ENCODE measurements at regions not wholly inside any gene's neighbourhood (a gene's known extent, or its start where the extent isn't known, plus 50 kb on each side); places are given as distances from the start of the nearest gene placed in this dataset.
"Not testable (repeated sequence)": the region's sequence is repeated elsewhere in the genome, so short reads cannot be mapped to it uniquely, and the experiment has no call there.

DNA sequence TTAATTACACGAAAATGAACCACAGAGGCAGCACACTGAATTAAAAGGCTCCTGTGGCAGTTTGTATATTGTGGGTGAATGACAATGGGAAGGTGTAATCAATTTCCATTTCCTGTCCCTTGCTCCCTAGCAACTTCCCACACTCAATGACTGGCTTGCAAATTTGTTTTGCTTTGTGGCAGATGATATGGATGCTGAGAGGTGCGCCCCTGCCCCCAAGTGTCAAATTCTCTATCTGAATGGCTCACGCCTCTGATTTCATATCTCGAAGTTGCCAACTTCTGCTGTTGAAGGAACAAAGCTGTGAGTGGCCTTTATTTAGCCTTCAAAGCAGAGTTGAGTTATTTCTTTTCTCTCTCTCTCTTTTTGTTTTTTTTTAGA lies 86.0 kb downstream of the FOXD2 start:
- DNase-seq = peak; percentile 76

- no peak for DNase-seq
Observed at GRCh38 chr1:47524272-47524671, 86.4 kb downstream of the FOXD2 start.

- DNase-seq = peak; percentile 63
Observed at GRCh38 chr1:47527653-47528272, 89.9 kb downstream of the FOXD2 start.

DNA sequence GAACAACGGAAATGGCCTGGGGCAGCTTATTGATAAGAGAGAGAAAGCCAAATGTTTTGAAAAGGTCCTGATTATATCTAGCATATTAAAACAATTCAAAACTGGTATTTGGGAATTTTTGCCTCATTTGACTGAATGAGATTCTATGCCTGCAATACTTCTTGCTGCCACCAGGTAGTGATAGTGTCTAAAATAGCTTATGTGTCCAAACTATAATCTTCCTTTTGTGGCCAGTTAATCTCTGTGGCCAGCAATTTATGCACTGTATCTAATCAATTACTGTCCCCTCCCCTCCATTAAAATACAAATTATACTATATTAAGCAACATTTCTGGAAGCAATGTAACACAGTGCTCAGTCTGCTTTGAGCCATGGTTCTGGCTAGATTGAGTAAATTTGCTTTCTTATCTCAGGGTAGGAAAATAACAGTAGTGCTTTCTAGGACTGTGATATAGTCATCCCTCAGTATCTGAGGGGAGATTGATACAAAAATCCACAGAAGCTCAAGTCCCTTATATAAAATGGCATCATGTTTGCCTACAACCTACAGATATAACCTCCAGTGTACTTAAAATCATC lies 91.8 kb downstream of the FOXD2 start:
- no peak for DNase-seq

DNA sequence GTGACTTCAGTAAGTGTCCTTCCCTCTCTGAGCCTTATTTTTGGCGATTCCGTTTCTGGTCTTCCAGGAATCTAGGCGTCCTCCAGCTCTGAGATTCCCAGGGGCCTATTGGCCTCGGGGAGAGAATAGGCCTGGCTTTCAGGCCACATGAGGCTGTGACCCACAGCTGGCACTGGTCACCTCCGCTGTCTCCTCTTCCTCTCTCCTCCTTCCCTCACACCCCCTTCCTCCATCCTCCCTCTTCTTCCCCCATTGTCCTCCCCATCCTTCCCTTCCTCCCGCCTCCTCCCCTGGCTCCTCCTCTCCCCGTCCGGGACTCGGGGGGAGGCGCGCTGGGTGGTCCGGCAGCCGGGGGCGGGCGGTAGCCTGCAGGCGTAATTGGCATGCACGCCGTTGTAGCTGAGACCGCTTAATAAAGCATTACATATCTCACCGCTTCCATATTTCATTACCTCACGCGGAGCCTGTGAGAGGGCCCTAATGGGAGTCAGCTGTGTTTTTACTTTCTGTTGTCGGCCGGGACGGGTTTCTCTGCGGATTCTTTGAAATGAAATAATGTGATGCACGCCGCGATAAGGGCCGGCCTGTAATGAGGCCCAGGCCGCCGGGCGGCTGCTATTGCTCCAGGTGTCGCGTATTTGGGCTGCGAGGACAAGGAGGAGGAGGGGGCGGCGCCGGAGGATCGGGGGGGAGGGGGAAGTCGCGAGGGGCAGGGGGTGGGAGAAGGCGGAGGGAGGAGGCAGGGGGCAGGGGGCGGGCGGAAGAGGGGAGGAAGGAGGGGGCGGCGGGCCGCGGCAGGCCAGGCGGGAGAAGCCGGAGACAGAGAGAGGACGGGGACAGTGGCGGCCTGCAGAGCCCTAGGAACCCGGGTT lies 95.3 kb downstream of the FOXD2 start:
- DNase-seq = no peak

GRCh38 chr1:47533793-47534328 lies 96.0 kb downstream of the FOXD2 start:
- no peak for DNase-seq

- DNase-seq = no peak
Observed at GRCh38 chr1:47534436-47534835, 96.6 kb downstream of the FOXD2 start.

- DNase-seq = no peak
Observed at GRCh38 chr1:47536646-47537118, 98.8 kb downstream of the FOXD2 start.

GRCh38 chr1:47537268-47537667 lies 99.4 kb downstream of the FOXD2 start:
- no peak for DNase-seq

- DNase-seq = no peak
Observed at GRCh38 chr1:47537966-47538365, 100.1 kb downstream of the FOXD2 start.

DNA sequence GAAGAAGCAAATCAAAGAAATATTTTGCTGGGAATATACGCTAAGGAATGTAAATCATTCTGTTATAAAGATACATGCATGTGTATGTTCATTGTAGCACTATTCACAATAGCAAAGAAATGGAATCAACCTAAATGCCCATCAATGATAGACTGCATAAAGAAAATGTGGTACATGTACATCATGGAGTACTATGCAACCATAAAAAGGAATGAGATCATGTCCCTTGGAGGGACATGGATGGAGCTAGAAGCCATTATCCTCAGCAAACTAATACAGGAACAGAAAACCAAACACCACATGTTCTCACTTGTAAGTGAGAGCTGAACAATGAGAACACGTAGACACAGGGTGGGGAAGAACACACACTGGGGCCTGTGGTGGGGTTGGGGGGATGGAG lies 100.7 kb downstream of the FOXD2 start:
- DNase-seq = not testable (repeated sequence)

DNA sequence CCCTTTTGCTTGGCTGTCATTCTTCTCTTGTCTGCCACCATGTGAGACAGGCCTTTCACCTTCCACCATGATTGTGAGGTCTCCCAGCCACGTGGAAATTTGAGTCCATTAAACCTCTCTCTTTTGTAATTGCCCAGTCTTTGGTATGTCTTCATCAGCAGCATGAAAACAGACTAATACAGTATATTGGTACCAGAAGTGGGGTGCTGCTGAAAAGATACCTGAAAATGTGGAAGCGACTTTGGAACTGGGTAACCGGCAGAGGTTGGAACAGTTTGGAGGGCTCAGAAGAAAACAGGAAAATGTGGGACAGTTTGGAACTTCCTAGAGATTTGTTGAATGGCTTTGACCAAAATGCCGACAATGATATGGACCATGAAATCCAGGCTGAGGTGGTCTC lies 103.9 kb downstream of the FOXD2 start:
- not testable (repeated sequence) for DNase-seq

DNA sequence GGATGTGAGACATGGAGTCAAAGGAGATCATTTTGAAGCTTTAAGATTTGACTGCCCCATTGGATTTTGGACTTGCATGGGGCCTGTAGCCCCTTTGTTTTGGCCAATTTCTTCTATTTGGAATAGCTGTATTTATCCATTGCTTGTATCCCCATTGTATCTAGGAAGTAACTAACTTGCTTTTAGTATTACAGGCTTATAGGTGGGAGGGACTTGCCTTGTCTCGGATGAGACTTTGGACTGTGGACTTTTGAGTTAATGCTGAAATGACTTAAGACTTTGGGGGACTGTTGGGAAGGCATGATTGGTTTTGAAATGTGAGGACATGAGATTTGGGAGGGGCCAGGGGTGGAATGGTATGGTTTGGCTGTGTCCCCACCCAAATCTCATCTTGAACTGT lies 105.2 kb downstream of the FOXD2 start:
- not testable (repeated sequence) for DNase-seq

GRCh38 chr1:47545912-47546483 lies 108.2 kb downstream of the FOXD2 start:
- no peak for DNase-seq

DNA sequence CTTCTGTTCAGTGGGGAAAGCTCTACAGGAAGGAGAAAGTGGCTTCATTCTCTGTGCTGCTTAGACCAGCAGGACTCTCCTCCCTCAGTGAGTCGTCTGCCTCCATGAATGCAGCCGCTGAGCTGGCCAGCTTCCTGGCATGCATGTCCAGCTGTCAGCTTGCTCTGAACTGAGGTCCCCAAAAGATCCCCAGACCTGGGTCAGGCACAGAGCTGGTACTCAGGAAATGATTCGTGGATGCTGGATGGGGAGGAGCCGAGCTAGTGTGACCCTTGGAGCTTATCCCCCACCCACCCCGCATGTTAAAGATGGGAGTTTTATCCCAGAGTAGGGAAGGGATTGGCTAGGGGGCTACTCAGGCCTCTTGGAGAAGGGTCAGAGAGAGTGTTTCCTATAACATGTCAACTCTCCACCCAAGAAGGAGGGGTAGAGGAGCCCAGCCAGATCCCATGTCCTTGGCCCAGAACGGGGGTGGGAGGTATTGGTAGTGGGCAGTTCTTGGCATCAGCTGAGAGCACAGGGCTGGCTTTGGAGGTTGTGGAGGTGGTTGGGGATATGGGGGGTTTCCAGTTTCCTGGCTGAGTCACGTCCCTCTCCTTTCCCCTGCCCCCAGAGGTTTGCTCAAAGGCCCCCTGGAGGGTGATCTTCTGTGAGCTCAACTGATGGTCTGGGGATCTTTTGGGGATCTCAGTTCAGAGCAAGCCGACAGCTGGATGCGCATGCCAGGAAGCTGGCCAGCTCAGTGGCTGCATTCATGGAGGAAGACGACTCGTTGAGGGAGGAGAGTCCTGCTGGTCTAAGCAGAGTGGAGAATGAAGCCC lies 110.1 kb downstream of the FOXD2 start:
- no peak for DNase-seq

- DNase-seq = no peak
Observed at GRCh38 chr1:47548637-47549036, 110.8 kb downstream of the FOXD2 start.

- DNase-seq = no peak
Observed at GRCh38 chr1:47549532-47549931, 111.7 kb downstream of the FOXD2 start.

DNA sequence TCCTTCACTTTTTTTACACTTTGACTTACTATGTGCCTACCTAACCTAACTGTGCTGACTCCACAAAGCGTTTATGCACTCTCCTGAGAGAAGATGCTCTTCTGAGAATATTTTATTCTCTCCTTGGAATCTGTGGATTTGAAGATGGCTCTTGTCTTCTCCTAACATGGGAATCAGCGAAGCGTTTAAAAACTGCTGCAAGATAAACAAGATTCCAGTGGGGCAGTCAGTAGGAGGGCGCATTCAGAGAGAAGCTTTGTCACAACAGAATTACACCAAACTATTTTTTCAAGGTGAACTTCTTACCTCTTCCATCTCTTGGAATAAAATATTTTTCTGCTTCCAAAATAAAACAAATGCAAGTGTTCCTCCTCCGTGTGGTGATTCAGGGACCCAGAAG lies 113.1 kb downstream of the FOXD2 start:
- DNase-seq = no peak

DNA sequence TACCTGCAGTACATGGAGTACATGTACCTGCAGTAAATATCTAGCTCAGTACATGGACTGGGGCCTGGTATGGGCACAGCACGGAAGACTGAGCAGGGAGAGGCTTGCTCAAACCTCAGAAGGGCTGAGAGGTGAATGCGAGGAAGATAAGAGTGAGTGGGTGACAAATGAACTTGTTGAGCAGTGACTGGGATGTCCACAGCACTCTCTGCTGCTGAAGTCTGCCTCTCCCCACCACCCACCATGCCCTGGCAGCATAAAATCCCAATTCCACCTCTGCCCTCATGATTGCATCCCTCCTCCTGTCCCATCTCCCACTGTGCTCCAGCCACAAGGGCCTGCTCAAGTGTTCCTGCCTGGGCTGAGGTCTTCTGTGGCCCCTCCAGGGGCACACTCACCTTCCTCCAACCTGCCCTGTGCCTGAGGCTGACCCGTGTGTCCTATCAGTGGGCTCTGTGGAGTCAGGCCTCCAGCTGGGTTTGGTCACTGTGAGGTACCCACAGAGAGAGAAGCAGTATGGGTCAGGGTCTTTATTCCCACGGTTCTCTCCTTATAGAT lies 114.2 kb downstream of the FOXD2 start:
- no peak for DNase-seq

DNA sequence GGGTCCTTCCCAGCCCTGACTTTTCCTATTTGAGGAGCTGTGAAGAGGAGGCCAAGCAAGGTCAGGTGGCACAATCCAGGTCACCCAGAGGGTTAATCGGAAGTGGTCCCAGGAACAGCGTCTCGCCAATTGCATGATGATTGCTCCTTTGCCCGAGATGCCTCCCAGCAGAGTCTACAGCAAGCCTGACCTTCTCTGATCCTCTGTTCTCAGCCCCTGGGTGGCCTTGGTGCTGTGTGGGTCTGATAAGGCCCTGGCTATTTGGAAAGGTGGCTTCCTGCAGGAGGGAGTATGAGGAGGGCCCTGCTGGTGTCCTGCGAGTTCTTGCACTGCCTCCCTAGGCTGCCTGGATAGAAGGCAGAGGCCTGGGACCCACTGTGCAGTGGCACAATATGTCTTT lies 116.2 kb downstream of the FOXD2 start:
- no peak for DNase-seq

GRCh38 chr1:47554901-47555300 lies 117.1 kb downstream of the FOXD2 start:
- DNase-seq = no peak

- DNase-seq = no peak
Observed at GRCh38 chr1:47555306-47555705, 117.5 kb downstream of the FOXD2 start.

Measured in NCI-H748 treated with DMSO at 0.1 percent for 48 hours (cell line).